Activated CD4-positive, alpha-beta T cell treated with anti-CD3 and anti-CD28 coated beads, Interleukin-2, amount 10 ng/mL, durations not matched to agents 7 days and 5 days (primary cell): ENCODE measurements at regions not wholly inside any gene's neighbourhood (a gene's known extent, or its start where the extent isn't known, plus 50 kb on each side); places are given as distances from the start of the nearest gene placed in this dataset.

Experiments used
- CTCF ChIA-PET: fragments of 350-600 bp; sonication (Branson Sonifier 250); formaldehyde crosslinking; loops from one replicate; lab custom pipeline; 2021; ENCODE audit warnings: antibody characterized with exemption; lab: Charles Lee
- POLR2A ChIA-PET: fragments of 350-600 bp; sonication (Branson Sonifier 250); formaldehyde crosslinking; loops from one replicate; lab custom pipeline; 2021; ENCODE audit warnings: antibody characterized with exemption; lab: Charles Lee
- DNase-seq: peaks from one replicate; pipeline ENCODE4 v3.0.0-alpha.2; 2020
- H3K27ac Mint-ChIP-seq: one replicate; pipeline ENCODE4 v1.8.0; 2021; ENCODE audit warnings: mild to moderate bottlenecking, moderate library complexity, mixed read lengths
- H3K27me3 Mint-ChIP-seq: one replicate; pipeline ENCODE4 v1.8.0; 2021; ENCODE audit warnings: mixed read lengths
- H3K36me3 Mint-ChIP-seq: one replicate; pipeline ENCODE4 v1.8.0; 2021; ENCODE audit warnings: low read depth, mixed read lengths
- H3K4me1 Mint-ChIP-seq: one replicate; pipeline ENCODE4 v1.8.0; 2021; ENCODE audit warnings: mixed read lengths
- H3K4me3 Mint-ChIP-seq: one replicate; pipeline ENCODE4 v1.8.0; 2021; ENCODE audit warnings: mild to moderate bottlenecking, moderate library complexity, mixed read lengths
- H3K9me3 Mint-ChIP-seq: one replicate; pipeline ENCODE4 v1.8.0; 2021; ENCODE audit warnings: mixed read lengths

- ChIA-PET POLR2A (no interaction called here), CTCF (interaction anchor here (1.4 kb wide), 1 partner anchor 18 kb away, joined by 4 read pairs; no protein-coding TSS in a partner anchor)
- Mint-ChIP-seq H3K36me3 (no peaks in the 10 kb centered on the region), H3K4me1 (peaks cover 20% of the 10 kb centered on the region), H3K27ac (no peak overlapping the region), H3K9me3 (no peaks in the 10 kb centered on the region), H3K4me3 (no peak overlapping the region), H3K27me3 (peaks cover 6% of the 10 kb centered on the region)
- DNase-seq = no peak
Observed at GRCh38 chr2:217103752-217104545, 244.1 kb upstream of the TNP1 start.

GRCh38 chr2:217102956-217103355 lies 243.1 kb upstream of the TNP1 start:
- peaks cover 20% of the 10 kb centered on the region for H3K4me1 Mint-ChIP-seq
- ChIA-PET CTCF (no interaction called here), POLR2A (no interaction called here)
- no peaks in the 10 kb centered on the region for H3K9me3 Mint-ChIP-seq
- peaks cover 6% of the 10 kb centered on the region for H3K27me3 Mint-ChIP-seq
- H3K4me3 Mint-ChIP-seq = no peak overlapping the region
- no peaks in the 10 kb centered on the region for H3K36me3 Mint-ChIP-seq
- H3K27ac Mint-ChIP-seq = no peak overlapping the region
- DNase-seq = no peak

- POLR2A ChIA-PET = no interaction called here
Observed at GRCh38 chr2:217101972-217102371, 242.1 kb upstream of the TNP1 start.

GRCh38 chr2:217099561-217099960 lies 239.7 kb upstream of the TNP1 start:
- Mint-ChIP-seq H3K9me3 (no peaks in the 10 kb centered on the region), H3K27me3 (peaks cover 6% of the 10 kb centered on the region), H3K27ac (no peak overlapping the region), H3K36me3 (no peaks in the 10 kb centered on the region), H3K4me3 (no peak overlapping the region), H3K4me1 (peaks cover 4% of the 10 kb centered on the region)
- ChIA-PET CTCF (no interaction called here), POLR2A (no interaction called here)
- DNase-seq = no peak

More at GRCh38 chr2:217101972-217102371, 242.1 kb upstream of the TNP1 start:
- CTCF ChIA-PET = no interaction called here
- DNase-seq = no peak
- peaks cover 20% of the 10 kb centered on the region for H3K4me1 Mint-ChIP-seq
- H3K4me3 Mint-ChIP-seq = no peak overlapping the region
- H3K9me3 Mint-ChIP-seq = no peaks in the 10 kb centered on the region
- peaks cover 6% of the 10 kb centered on the region for H3K27me3 Mint-ChIP-seq
- H3K36me3 Mint-ChIP-seq = no peaks in the 10 kb centered on the region
- H3K27ac Mint-ChIP-seq = no peak overlapping the region

GRCh38 chr2:217098435-217098834 lies 238.6 kb upstream of the TNP1 start:
- no peak overlapping the region for H3K27ac Mint-ChIP-seq
- H3K9me3 Mint-ChIP-seq = no peaks in the 10 kb centered on the region
- H3K36me3 Mint-ChIP-seq = no peaks in the 10 kb centered on the region

GRCh38 chr2:217097346-217097745 lies 237.5 kb upstream of the TNP1 start:
- Mint-ChIP-seq H3K36me3 (no peaks in the 10 kb centered on the region), H3K4me3 (no peak overlapping the region), H3K9me3 (no peaks in the 10 kb centered on the region), H3K27ac (no peak overlapping the region), H3K27me3 (peaks cover 8% of the 10 kb centered on the region), H3K4me1 (peaks cover 2% of the 10 kb centered on the region)
- CTCF ChIA-PET = no interaction called here
- POLR2A ChIA-PET = no interaction called here
- DNase-seq = no peak

More at GRCh38 chr2:217098435-217098834, 238.6 kb upstream of the TNP1 start:
- Mint-ChIP-seq H3K4me1 (peaks cover 2% of the 10 kb centered on the region), H3K4me3 (no peak overlapping the region), H3K27me3 (peaks cover 8% of the 10 kb centered on the region)
- no peak for DNase-seq
- ChIA-PET CTCF (no interaction called here), POLR2A (no interaction called here)

- CTCF ChIA-PET = no interaction called here
- peaks cover 5% of the 10 kb centered on the region for H3K27me3 Mint-ChIP-seq
- H3K4me1 Mint-ChIP-seq = peaks cover 2% of the 10 kb centered on the region
- H3K9me3 Mint-ChIP-seq = no peaks in the 10 kb centered on the region
- no peak overlapping the region for H3K4me3 Mint-ChIP-seq
- POLR2A ChIA-PET = no interaction called here
- H3K27ac Mint-ChIP-seq = no peak overlapping the region
- H3K36me3 Mint-ChIP-seq = no peaks in the 10 kb centered on the region
- DNase-seq = no peak
Observed at GRCh38 chr2:217096474-217097225, 236.8 kb upstream of the TNP1 start.

DNA sequence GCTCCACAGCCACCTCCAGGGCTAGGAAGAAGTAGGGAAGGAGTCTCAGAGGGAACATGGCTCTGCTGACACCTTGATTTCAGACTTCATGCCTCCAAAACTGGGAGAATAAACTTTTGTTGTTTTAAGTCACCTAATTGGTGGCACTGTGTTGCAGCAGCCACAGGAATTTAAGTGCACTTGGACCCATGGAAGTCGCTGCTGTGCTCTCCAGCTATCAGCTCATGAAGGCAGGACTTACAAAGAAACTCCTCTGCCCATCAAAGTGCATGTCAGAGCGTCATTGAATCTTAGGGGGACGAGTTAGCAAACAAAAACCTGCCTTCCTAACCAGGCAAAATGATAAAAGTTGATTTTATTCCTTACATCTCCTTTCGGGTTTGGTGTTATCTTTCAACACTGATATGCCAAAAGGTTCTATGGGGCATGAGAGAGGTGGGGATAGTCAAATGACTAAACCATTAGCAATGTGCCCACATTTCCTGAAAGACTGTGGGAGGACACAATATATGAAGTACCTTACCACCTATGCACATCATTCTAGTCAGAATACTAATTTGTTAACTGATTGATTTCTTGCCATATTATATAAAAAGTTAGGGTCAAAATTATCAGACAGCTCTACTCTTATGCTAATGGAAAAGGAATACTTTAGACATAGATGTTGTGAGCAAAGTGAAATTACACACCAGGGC lies 235.8 kb upstream of the TNP1 start:
- Mint-ChIP-seq H3K27me3 (peaks cover 2% of the 10 kb centered on the region), H3K4me3 (no peak overlapping the region), H3K36me3 (no peaks in the 10 kb centered on the region), H3K27ac (no peak overlapping the region), H3K9me3 (no peaks in the 10 kb centered on the region), H3K4me1 (peaks cover 7% of the 10 kb centered on the region)
- POLR2A ChIA-PET = no interaction called here
- CTCF ChIA-PET = interaction anchor here (0.7 to 1.5 kb wide), 2 partner anchors 9 to 10 kb away, joined by 3 to 4 read pairs; no protein-coding TSS in a partner anchor
- DNase-seq = no peak

- Mint-ChIP-seq H3K27me3 (peaks cover 2% of the 10 kb centered on the region), H3K4me1 (peaks cover 22% of the 10 kb centered on the region), H3K9me3 (no peaks in the 10 kb centered on the region), H3K4me3 (no peak overlapping the region), H3K27ac (no peak overlapping the region), H3K36me3 (no peaks in the 10 kb centered on the region)
- POLR2A ChIA-PET = no interaction called here
- CTCF ChIA-PET = no interaction called here
- DNase-seq = no peak
Observed at GRCh38 chr2:217092710-217093379, 233.0 kb upstream of the TNP1 start.

GRCh38 chr2:217091531-217091930 lies 231.7 kb upstream of the TNP1 start:
- Mint-ChIP-seq H3K27ac (no peak overlapping the region), H3K4me3 (no peak overlapping the region)
- CTCF ChIA-PET = no interaction called here

DNA sequence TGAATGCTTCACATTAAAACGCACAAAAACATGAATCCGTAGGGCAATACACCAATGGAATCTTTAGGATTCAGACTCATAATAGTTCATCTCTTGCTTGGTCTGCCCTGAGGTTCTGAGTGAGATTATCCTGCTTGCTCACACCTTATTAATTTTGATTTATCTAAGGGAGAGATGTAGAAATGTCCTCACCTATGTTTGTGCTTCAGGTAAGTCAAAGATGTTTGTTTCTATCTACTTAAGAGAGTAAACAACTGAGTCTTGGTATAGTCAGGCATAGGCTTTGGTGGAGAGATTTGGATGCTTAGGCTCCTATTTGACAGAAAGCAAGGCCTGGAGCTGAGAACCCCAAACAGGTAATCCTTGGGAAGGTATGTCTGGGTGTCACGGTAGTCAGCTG lies 231.0 kb upstream of the TNP1 start:
- Mint-ChIP-seq H3K27me3 (peaks cover 2% of the 10 kb centered on the region), H3K4me3 (no peak overlapping the region), H3K36me3 (no peaks in the 10 kb centered on the region), H3K9me3 (no peaks in the 10 kb centered on the region), H3K4me1 (peaks cover 30% of the 10 kb centered on the region), H3K27ac (no peak overlapping the region)
- DNase-seq = no peak
- ChIA-PET POLR2A (no interaction called here), CTCF (interaction anchor here (0.6 kb wide), 1 partner anchor 140 kb away, joined by 4 read pairs; no protein-coding TSS in a partner anchor)

More at GRCh38 chr2:217091531-217091930, 231.7 kb upstream of the TNP1 start:
- POLR2A ChIA-PET = no interaction called here
- H3K4me1 Mint-ChIP-seq = peaks cover 25% of the 10 kb centered on the region
- H3K27me3 Mint-ChIP-seq = peaks cover 2% of the 10 kb centered on the region
- no peaks in the 10 kb centered on the region for H3K9me3 Mint-ChIP-seq
- no peak for DNase-seq
- no peaks in the 10 kb centered on the region for H3K36me3 Mint-ChIP-seq

DNA sequence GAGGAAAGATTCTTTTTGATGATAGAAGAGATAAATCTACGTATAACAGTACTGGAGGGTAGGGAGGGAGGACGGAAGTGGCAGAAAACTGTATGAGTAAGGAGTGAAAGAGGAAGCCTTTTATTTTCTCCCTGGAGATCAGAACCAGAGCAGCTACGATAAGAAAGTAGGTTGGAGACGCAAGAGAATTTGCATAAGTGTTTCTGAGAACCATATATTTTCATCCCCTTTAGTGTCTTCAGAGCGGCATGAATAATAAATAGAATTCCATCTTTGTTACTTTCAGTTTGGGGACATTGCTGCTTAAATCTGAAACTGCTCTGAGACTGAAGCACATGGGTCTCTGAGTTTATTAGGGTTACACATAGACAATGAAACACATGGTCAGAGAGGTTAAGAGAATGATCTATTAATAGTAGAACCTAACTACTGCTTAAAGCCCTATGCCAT lies 230.2 kb upstream of the TNP1 start:
- ChIA-PET CTCF (interaction anchor here (0.6 kb wide), 1 partner anchor 234 kb away, joined by 4 read pairs; no protein-coding TSS in a partner anchor), POLR2A (no interaction called here)
- Mint-ChIP-seq H3K4me1 (peaks cover 32% of the 10 kb centered on the region), H3K9me3 (no peaks in the 10 kb centered on the region), H3K27me3 (peaks cover 2% of the 10 kb centered on the region), H3K27ac (no peak overlapping the region), H3K36me3 (no peaks in the 10 kb centered on the region), H3K4me3 (peak overlapping the region; percentile 21)
- DNase-seq = peak; percentile 24
